ENCODE measurements at regions not wholly inside any gene's neighbourhood (a gene's known extent, or its start where the extent isn't known, plus 50 kb on each side); places are given as distances from the start of the nearest gene placed in this dataset.

DNA sequence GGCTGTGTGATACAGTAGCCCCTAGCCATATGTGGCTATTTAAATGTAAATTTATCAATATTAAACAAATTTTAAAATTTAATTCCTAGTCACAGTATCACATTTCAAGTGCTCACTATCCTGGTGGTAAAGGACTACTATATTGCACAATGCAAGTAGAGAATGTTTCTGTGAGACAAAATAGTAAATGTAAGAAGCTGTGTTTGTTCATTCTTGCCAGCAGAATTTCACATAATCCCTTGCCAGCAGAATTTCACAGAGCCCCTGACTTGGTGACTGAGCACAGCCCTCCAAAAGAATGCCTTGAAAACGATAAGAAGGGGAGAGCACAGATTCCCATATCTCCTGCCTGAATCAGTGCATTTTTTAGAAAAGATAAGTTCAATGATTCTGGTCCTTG lies 75.9 kb upstream of the SELENOP start:
- no peak overlapping the region for H3K4me3 Mint-ChIP-seq
- ATAC-seq (no peak), DNase-seq (no peak)
- Histone ChIP-seq H3K9me3 (ENCODE audit: control insufficient read depth, insufficient read depth, low read length) (no peaks in the 10 kb centered on the region), H3K27ac (ENCODE audit: low read length) (no peak overlapping the region), H3K36me3 (ENCODE audit: control insufficient read depth, insufficient read depth, low read length) (no peaks in the 10 kb centered on the region), H3K4me1 (ENCODE audit: control insufficient read depth, insufficient read depth, low read length) (no peaks in the 10 kb centered on the region), H3K4me3 (ENCODE audit: low read length) (no peak overlapping the region), H3K27me3 (ENCODE audit: control insufficient read depth, insufficient read depth, low read length) (no peaks in the 10 kb centered on the region)
- TF ChIP-seq, protein P1, sequence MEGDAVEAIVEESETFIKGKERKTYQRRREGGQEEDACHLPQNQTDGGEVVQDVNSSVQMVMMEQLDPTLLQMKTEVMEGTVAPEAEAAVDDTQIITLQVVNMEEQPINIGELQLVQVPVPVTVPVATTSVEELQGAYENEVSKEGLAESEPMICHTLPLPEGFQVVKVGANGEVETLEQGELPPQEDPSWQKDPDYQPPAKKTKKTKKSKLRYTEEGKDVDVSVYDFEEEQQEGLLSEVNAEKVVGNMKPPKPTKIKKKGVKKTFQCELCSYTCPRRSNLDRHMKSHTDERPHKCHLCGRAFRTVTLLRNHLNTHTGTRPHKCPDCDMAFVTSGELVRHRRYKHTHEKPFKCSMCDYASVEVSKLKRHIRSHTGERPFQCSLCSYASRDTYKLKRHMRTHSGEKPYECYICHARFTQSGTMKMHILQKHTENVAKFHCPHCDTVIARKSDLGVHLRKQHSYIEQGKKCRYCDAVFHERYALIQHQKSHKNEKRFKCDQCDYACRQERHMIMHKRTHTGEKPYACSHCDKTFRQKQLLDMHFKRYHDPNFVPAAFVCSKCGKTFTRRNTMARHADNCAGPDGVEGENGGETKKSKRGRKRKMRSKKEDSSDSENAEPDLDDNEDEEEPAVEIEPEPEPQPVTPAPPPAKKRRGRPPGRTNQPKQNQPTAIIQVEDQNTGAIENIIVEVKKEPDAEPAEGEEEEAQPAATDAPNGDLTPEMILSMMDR (IDR thresholded peaks at IDR 0.05) = no peak
- peaks cover 0 to 8% of the 10 kb centered on the region in 2 donors for H3K27me3 Mint-ChIP-seq (ENCODE audit: low read depth in 2 of 2)
- no peaks in the 10 kb centered on the region for H3K36me3 Mint-ChIP-seq
- no peaks in the 10 kb centered on the region for H3K4me1 Mint-ChIP-seq
- no peak overlapping the region for H3K27ac Mint-ChIP-seq
- WGBS (ENCODE audit: insufficient coverage) = 77% methylated on average over 1 of the region's 1 CpG
- intact Hi-C loops (cut with micrococcal nuclease) = no loop called here
- no peaks in the 10 kb centered on the region for H3K9me3 Mint-ChIP-seq

DNA sequence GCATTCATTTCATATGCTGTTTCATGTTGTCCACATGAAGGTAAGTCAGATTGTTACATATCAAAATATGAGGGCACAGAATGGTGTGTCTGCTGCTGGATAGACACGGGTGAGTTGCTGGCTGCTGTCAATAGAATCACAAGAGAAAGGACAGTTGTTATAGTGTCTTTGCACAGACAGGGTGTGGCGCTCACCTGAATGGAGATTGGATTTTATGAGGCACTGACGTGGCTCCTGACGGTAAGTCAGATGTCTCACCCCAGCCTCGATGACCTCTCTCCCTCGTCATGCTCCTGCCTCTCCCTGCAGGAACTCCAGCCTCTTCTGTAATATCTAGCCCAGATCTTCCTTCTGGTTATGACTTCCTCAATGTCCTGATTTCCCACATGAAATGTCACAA lies 75.4 kb upstream of the SELENOP start:
- Histone ChIP-seq H3K36me3 (ENCODE audit: control insufficient read depth, insufficient read depth, low read length) (no peaks in the 10 kb centered on the region), H3K9me3 (ENCODE audit: control insufficient read depth, insufficient read depth, low read length) (no peaks in the 10 kb centered on the region), H3K27me3 (ENCODE audit: control insufficient read depth, insufficient read depth, low read length) (no peaks in the 10 kb centered on the region), H3K27ac (ENCODE audit: low read length) (no peak overlapping the region), H3K4me3 (ENCODE audit: low read length) (no peak overlapping the region), H3K4me1 (ENCODE audit: control insufficient read depth, insufficient read depth, low read length) (no peaks in the 10 kb centered on the region)
- peaks cover 0 to 8% of the 10 kb centered on the region in 2 donors for H3K27me3 Mint-ChIP-seq (ENCODE audit: low read depth in 2 of 2)
- no peaks in the 10 kb centered on the region for H3K4me1 Mint-ChIP-seq
- no peak overlapping the region for H3K27ac Mint-ChIP-seq
- H3K36me3 Mint-ChIP-seq = no peaks in the 10 kb centered on the region
- intact Hi-C loops (cut with micrococcal nuclease) = no loop called here
- H3K9me3 Mint-ChIP-seq = no peaks in the 10 kb centered on the region
- no peak overlapping the region for H3K4me3 Mint-ChIP-seq
- TF ChIP-seq, protein P1 (IDR thresholded peaks at IDR 0.05) = no peak
- WGBS (ENCODE audit: insufficient coverage) = 88% methylated on average over 6 of the region's 6 CpGs
- no peak for DNase-seq
- no peak for ATAC-seq

DNA sequence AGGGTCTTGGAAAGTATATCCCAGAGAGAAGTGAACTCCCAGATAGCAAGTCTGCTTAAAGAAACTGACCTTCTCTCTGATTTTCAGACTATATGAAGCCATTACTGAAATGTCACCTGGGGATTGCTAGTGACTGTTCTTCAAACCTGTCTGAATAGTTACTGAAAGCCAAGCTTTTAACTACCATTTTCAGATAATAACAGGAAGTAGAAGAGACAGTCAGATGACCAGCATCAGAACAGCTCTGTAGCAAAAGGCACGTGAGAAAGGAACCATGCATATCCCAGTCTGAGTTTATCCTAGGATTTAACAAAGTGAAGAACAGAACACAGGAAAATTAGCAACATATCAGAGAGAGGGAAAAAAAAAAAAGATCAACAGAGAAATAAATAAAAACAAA lies 74.9 kb upstream of the SELENOP start:
- peaks cover 0 to 8% of the 10 kb centered on the region in 2 donors for H3K27me3 Mint-ChIP-seq (ENCODE audit: low read depth in 2 of 2)
- no peak overlapping the region for H3K4me3 Mint-ChIP-seq
- no peaks in the 10 kb centered on the region for H3K4me1 Mint-ChIP-seq
- WGBS (ENCODE audit: insufficient coverage) = 40% methylated on average over 1 of the region's 1 CpG
- Histone ChIP-seq H3K27ac (ENCODE audit: low read length) (no peak overlapping the region), H3K27me3 (ENCODE audit: control insufficient read depth, insufficient read depth, low read length) (no peaks in the 10 kb centered on the region), H3K4me1 (ENCODE audit: control insufficient read depth, insufficient read depth, low read length) (no peaks in the 10 kb centered on the region), H3K4me3 (ENCODE audit: low read length) (no peak overlapping the region), H3K9me3 (ENCODE audit: control insufficient read depth, insufficient read depth, low read length) (no peaks in the 10 kb centered on the region), H3K36me3 (ENCODE audit: control insufficient read depth, insufficient read depth, low read length) (no peaks in the 10 kb centered on the region)
- no peaks in the 10 kb centered on the region for H3K36me3 Mint-ChIP-seq
- no peaks in the 10 kb centered on the region for H3K9me3 Mint-ChIP-seq
- TF ChIP-seq, protein P1 (IDR thresholded peaks at IDR 0.05) = no peak
- intact Hi-C loops (cut with micrococcal nuclease) = no loop called here
- H3K27ac Mint-ChIP-seq = no peak overlapping the region
- ATAC-seq (no peak), DNase-seq (no peak)

DNA sequence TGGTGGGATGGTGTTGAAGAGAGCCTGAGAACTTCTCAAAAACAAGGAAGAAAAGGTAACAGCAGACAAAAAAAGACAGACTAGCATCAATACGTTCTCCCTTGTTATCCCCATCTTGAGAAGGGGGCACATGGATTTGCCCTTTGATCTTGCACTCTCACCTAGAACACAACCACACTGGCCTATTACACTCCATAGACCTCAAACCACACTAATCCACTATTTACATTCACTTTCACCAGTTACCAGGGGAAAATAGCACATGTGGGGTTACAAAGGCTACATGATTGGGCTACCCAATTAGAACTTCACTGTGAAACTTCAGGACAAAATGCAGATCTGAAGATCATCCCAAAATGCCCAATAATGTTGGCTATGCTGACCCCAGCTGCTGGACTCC lies 72.6 kb upstream of the SELENOP start:
- DNase-seq (no peak), ATAC-seq (no peak)
- peaks cover 0 to 6% of the 10 kb centered on the region in 2 donors for H3K27me3 Mint-ChIP-seq (ENCODE audit: low read depth in 2 of 2)
- no peak overlapping the region for H3K4me3 Mint-ChIP-seq
- H3K4me3 ChIP-seq (ENCODE audit: low read length) = no peak overlapping the region
- H3K4me1 ChIP-seq (ENCODE audit: control insufficient read depth, insufficient read depth, low read length) = no peaks in the 10 kb centered on the region
- no peaks in the 10 kb centered on the region for H3K36me3 Mint-ChIP-seq
- H3K4me1 Mint-ChIP-seq = no peaks in the 10 kb centered on the region
- H3K9me3 ChIP-seq (ENCODE audit: control insufficient read depth, insufficient read depth, low read length) = no peaks in the 10 kb centered on the region
- no peak overlapping the region for H3K27ac Mint-ChIP-seq
- 73% methylated on average over 1 of the region's 1 CpG for WGBS (ENCODE audit: insufficient coverage)
- H3K36me3 ChIP-seq (ENCODE audit: control insufficient read depth, insufficient read depth, low read length) = no peaks in the 10 kb centered on the region
- TF ChIP-seq, protein P1 (IDR thresholded peaks at IDR 0.05) = no peak
- no peak overlapping the region for H3K27ac ChIP-seq (ENCODE audit: low read length)
- H3K27me3 ChIP-seq (ENCODE audit: control insufficient read depth, insufficient read depth, low read length) = no peaks in the 10 kb centered on the region
- no peaks in the 10 kb centered on the region for H3K9me3 Mint-ChIP-seq
- intact Hi-C loops (cut with micrococcal nuclease) = no loop called here
